NB4 (cell line): ENCODE measurements at regions not wholly inside any gene's neighbourhood (a gene's known extent, or its start where the extent isn't known, plus 50 kb on each side); places are given as distances from the start of the nearest gene placed in this dataset.

Experiments used
- DNase-seq: peaks from one replicate; pipeline ENCODE4 v3.0.0; 2010; ENCODE audit warnings: low read depth
- H3K4me3 ChIP-seq: one replicate; pipeline ENCODE4 v1.5.1; 2011; ENCODE audit warnings: mild to moderate bottlenecking, low read depth, low read length, moderate library complexity
- CTCF ChIP-seq: IDR thresholded peaks from one replicate; pipeline ENCODE4 v1.5.1; 2012; ENCODE audit warnings: low read depth, low read length
- MYC ChIP-seq: IDR thresholded peaks from 2 replicates; pipeline ENCODE4 v1.6.1; 2011; ENCODE audit warnings: low read depth, low read length
- POLR2A ChIP-seq: IDR thresholded peaks from 2 replicates; pipeline ENCODE4 v1.6.1; 2011; ENCODE audit warnings: mild to moderate bottlenecking; ENCODE audit not compliant: insufficient read length; ENCODE audit errors: extremely low read depth
- TF ChIP-seq, protein P1 (sequence below): IDR thresholded peaks from 2 replicates; pipeline ENCODE4 v1.6.1; 2011; ENCODE audit warnings: low read depth, low read length

DNA sequence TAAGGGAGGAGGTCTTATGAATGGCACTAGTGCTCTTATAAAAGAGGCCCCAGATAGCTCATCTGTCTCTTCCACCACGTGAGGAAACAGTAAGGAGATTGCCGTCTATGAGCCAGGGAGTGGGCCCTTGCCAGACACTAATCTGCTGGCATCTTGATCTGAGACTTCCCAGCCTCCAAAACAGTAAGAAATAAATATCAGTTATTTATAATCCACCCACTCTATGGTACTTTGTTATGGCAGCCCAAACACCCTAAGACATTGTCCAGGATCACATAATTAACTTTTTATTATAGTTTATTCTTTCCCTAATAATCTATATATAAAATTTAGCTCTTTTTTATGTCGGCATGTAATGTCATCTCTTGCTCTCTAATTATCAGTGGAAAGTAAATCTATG, 144.0 kb upstream of the IRF2BP2 start:
- H3K4me3 ChIP-seq: no peak overlapping the region
- TF ChIP-seq CTCF (no peak), POLR2A (no peak), MYC (no peak)
- TF ChIP-seq, protein P1, sequence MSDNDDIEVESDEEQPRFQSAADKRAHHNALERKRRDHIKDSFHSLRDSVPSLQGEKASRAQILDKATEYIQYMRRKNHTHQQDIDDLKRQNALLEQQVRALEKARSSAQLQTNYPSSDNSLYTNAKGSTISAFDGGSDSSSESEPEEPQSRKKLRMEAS: no peak
- DNase-seq: no peak

DNA sequence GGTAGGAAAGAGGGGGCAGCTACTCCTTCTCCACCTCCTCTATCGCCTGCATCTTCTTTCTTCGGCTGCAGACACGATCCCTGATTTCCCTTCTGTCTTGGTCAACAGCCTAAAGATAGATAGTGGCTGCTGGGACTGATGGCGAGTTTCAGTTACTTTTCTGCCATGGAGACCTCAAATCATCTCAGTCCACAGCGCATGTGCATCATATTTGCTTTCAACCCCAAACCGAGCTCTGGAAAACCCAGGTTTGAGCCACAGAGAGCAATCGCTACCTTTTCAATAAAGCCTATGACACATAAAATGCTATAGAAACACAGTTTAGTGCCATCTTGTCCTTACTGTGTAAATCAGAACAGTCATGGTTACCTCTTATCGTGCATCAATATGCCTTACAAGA, 142.9 kb upstream of the IRF2BP2 start:
- TF ChIP-seq, protein P1: no peak
- TF ChIP-seq MYC: no peak
- TF ChIP-seq POLR2A: no peak
- TF ChIP-seq CTCF: no peak
- DNase-seq: no peak
- no peak overlapping the region for H3K4me3 ChIP-seq

- no peak for TF ChIP-seq MYC
- TF ChIP-seq POLR2A: no peak
- TF ChIP-seq, protein P1: no peak
- no peak for TF ChIP-seq CTCF
- H3K4me3 ChIP-seq: no peak overlapping the region
- DNase-seq: no peak
Observed at GRCh38 chr1:234751678-234752077, 141.7 kb upstream of the IRF2BP2 start.

GRCh38 chr1:234750922-234751627, 141.1 kb upstream of the IRF2BP2 start:
- TF ChIP-seq, protein P1: no peak
- TF ChIP-seq MYC (no peak), CTCF (no peak), POLR2A (no peak)
- DNase-seq: no peak
- no peak overlapping the region for H3K4me3 ChIP-seq

DNA sequence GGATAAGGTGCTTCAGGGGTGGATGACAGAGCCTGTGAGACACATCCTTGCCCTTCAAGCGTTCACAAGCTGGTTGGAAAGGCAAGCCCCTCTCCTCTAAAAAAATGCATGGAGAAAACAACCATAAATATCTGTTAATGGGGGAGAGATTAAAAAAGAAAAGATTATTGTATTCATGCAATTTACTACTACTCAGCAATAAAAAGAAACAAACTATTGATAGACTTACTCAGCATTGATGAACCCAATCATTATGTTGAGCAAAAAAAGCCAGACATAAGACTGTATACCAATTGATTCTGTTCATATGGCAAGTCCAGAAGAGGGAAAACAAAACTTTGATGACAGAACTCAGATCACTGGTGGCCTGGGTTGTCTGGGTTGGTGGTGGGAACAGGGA, 138.7 kb upstream of the IRF2BP2 start:
- H3K4me3 ChIP-seq: no peak overlapping the region
- TF ChIP-seq CTCF (no peak), MYC (no peak), POLR2A (no peak)
- TF ChIP-seq, protein P1: no peak

More for the DNA sequence above, 138.7 kb upstream of the IRF2BP2 start:
- DNase-seq: no peak
